HS-5 (cell line): ENCODE measurements at regions not wholly inside any gene's neighbourhood (a gene's known extent, or its start where the extent isn't known, plus 50 kb on each side); places are given as distances from the start of the nearest gene placed in this dataset.
A peak's percentile ranks its signal among the peaks of the same experiment; 100 is the strongest.

ENCODE experiments used
- DNase-seq: peaks from one replicate; pipeline ENCODE4 v3.0.0-alpha.2; 2012; ENCODE audit warnings: low read depth

DNA sequence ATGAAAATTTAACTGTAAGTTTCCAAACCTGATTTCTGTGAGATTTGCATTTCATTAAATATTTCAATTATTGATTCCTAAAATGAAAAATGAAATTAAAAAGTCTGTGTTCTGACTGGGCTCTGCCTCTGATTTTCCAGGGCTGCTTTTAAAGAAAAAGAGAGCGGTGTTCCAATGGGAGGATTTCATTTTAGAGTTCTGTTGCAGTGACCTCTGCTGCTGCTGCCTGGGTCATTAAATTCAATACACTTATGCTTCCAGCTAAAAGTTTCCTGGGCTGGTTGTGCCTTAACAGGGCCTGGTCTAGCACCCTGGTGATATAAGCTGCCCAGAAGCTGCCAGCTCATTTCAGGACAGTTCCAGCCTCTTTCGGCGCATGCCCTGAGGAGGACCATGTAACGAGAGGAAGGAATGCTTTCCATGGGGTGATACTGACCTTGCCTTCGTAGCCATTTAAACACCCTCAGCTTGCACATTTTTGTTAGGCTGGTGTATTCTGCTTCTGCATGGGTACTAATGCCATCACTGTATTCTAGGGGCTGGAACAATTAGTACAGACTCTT, 93.3 kb downstream of the TMEM174 start:
- no peak for DNase-seq

DNA sequence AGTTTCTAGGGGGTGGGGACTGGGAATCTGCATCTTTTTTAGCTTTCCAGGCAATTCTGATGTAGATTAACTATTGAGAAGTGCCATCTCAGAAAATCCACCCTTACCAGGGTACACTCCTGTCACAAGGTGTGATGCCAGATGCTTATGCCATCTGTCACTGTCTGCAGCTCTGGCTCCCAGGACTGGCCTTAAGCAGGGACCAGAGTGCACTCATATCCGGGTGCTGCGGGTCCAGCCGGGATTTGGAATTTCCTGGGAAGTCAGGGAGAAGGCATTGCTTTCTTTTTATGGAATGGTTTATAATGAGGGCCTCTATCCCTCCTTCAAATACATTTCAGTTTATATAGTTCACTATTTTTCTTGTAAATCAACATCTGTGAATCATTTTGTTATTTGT, 92.6 kb downstream of the TMEM174 start:
- DNase-seq, result no peak

DNA sequence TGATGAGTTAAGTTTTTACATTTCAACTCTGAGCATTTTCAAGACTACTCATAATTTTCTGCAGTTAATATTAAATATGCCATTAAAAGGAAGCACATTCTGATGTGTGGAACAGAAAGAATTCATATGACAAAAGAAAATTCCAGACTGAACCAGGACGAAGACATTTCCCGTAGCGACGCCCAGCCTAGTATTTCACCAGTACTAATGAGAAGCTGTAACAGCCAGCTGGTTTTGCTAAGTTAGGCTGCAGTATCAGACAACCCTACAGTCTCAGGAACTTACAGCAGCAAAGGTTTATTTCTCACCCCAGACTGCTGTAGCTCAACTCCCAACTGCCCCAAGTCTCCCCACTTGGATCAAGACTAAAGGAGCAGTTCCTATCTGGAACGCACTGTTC, 91.6 kb downstream of the TMEM174 start:
- no peak for DNase-seq

DNA sequence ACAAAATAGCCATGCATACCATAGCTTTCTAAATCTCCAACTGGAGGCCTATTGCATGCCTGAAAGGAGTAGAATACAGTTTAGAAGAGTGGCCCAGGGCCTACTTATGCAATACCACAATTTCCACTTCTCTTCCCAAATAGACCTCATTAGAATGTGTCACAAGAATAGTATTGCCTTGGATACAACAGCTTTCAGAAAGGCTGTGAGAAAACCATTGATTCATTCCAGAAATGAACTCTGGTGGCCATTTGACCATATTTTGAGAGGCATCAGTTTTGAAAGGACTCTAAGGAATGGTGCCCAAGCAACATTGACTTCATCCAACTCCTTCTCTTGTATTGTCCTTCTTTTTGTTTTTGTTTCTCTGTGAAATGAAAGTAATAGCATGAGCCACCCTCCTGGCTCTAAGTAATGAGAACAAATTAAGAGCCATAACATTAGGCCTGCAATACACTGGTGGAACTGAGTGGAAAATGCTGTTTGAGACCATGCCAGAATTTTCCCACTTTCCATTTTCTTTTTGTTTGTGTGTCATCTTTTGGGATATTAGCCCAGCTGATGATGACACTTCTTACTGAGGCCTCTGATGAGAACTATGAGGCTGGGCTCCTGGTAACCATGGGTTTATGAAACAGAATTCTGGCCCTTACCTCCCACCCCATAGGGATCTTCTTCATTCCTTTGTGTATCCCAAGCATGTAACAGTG, 90.2 kb downstream of the TMEM174 start:
- no peak for DNase-seq

DNA sequence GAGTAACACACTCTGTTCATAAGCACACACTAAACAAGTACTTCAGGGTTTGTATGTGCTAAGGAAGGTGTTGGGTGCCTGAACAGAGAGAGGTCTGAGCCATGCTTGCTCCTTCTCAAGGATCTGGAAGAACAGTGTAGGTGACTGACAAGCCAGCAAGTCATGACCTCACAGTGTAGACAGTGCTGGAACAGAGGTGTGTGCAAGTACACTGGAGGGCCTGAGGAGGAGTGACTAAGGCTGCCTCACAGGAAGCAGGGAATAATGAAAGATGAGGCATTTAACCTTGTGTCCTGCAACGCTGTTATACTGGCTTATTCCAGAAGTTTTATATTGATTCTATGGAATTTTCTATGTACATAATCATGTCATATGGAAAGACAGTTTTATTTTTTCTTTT, 83.9 kb downstream of the TMEM174 start:
- DNase-seq, result no peak

DNA sequence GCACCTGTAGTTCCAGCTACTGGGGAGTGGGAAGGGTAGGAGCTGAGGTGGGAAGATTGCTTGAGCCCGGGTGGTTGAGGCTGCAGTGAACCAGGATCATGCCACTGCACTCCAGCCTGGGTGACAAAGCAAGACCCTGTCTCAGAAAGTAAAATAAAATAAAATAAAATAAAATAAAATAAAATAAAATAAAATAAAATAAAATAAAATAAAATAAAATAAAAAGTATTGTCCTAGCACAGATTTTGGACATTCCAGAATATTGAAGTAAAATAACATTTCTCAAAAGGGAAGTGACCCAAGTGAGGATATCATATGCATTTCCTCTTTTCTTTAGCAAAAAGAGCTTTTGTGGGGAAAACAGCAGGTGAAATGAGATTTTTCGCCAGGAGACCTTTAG, 83.5 kb downstream of the TMEM174 start:
- no peak for DNase-seq

DNA sequence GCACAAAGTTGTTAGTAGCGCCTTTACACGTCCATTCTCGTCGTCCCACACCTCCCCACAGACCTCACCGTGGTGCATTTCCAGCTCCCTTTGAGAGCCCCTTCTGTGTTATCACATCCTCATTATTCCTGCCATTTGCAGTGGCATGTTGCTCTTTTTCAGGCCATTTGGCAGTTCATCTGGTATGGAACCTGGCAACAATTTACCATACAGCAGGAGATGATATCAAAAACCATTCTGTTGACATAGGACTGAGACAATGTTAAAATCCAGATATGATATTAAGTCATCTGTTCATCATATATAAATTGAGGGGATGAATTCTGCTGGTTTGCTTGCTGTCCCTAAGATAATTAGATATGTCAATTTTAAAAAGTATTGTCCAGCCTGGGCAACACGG, 83.0 kb downstream of the TMEM174 start:
- DNase-seq, result no peak

DNA sequence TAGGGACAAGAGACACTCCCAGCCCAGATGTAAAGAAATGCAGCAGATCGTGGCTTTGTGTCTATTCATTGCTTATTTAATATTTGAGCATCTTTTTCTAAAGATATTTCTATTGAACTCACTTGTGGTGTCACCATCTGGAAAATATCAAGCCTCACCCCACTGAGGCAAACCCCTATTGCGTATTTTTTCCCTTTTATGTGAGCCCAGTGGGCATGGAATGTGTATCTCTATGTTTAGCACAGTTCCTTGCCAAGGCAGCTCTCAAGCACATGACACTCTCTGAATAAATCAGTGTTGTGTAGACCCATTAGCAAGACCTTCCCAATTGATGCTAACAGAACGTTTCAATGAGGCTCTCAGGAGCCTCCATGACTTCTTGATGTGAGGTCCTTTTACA, 81.6 kb downstream of the TMEM174 start:
- DNase-seq, result no peak

DNA sequence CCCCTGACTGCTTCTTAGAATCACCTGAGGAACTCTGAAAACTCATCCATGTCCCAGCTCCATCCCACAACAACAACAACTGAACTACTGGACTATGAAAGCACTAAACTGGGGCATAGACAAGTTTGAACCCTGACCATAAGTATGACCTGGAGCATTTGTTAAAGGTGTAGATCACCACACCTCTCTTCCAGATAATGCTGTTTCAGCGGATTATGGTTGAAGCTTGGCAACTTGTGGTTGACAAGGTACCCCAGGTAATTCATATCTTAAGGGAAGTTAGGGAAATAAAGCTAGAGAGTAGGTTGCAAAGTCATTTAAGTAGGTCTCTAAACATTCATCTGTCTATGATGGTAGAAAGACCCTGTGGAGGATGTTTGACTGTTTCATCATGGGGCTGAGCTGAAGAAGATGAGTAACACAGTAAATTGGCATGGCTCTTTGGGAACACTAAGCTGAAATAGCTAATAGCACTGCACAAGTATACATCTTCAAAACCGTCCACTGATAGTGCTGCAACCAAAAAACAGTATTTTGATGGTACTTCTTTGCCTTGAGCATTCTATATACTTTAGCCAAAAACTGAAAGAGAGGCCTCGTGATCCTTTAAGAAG, 80.2 kb downstream of the TMEM174 start:
- no peak for DNase-seq

DNA sequence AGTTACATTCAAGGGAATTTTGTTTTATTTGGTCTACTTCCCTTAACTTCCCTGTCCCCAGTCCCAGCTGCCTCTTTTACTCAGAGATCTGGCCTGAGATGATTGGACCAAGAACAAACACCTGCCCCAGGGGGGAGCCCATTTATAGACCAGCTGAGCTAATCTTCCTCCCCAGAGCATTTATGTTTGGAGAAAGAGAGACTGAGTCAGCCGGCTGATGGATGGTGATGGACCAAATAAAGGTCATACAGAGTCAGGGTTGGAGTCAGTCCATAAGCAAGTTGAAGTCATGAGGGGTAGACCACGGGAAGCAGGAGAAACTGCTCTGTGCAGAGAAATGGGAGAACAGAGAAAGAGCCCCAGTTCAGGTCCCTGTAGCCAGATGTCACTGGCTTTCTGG, 77.7 kb downstream of the TMEM174 start:
- no peak for DNase-seq

DNA sequence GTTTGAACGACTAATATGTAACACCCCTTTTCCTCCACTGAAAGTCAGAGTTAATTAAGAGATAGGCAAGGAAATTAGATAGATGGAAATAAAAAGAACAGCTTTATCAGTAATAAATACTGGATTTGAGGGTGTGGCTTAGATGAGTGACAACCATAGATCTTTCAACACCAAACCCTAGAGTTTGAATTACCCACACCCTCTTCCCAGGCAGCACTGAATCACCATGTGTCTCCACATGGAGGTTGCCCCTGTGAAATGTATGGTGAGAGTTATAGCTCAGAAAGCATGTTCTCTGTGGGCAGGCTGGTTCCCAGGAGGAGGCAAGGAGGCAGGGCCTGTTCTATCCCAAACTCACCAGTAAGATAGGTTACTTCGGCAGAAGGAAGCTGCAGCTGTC, 69.7 kb downstream of the TMEM174 start:
- DNase-seq, result no peak

DNA sequence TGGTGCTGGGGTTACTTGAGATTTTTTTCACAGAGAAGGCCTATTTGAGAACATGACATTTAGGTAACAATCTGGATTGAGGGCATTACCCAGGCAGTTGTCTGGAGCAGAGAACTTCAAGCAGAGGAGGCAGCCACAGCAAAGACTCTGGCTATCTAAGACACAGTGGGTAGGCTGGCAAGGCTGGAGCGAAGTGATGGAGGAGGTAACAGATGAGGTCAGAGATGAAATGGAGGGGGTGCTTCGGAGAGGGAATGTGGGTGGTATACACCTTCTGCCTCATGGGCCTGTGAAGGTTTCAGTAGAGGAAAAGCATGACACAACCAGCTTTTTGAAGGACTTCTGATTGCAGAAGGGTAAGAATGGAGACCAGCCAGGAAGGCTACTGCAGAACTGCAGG, 65.9 kb downstream of the TMEM174 start:
- no peak for DNase-seq

DNA sequence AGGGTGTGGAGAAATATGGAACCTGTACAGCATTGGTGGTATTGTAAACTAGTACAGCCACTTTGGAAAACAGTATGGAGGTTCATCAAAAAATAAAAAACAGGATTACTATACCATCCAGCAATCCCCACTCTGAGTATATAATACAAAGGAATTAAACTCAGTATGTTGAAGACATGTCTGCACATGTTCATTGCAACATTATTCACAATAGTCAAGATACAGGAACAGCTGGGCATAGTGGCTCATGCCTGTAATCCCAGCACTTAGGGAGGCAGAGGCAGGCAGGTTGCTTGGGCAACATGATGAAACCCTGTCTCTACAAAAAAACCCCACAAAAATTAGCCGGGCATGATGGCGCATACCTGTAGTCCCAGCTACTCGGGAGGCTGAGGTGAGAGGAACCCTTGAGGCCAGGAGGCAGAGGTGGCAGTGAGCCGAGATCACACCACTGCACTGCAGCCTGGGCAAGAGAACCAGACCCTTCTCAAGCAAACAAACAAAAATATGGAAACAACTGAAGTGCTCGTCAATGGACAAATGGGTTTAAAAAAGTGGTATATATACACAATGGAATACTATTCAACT, 63.6 kb downstream of the TMEM174 start:
- no peak for DNase-seq

DNA sequence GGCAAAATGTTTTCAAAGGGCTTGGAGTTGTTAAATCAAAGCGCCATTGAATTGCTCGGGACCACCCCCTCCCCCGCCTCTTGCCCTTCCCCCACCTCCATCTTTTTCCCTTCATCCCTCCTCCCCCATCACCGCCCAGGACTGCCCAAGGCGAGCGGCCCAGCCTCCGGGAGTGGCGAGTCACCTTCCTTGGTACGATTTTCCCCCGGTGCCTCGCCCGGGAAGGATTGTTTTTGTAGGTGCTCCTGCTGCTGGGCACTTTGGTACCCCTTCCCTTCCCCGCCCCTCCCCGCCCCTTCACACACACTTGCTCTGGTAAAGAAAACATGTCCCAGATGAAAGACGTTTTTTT, 61.2 kb downstream of the TMEM174 start:
- DNase-seq, result no peak

DNA sequence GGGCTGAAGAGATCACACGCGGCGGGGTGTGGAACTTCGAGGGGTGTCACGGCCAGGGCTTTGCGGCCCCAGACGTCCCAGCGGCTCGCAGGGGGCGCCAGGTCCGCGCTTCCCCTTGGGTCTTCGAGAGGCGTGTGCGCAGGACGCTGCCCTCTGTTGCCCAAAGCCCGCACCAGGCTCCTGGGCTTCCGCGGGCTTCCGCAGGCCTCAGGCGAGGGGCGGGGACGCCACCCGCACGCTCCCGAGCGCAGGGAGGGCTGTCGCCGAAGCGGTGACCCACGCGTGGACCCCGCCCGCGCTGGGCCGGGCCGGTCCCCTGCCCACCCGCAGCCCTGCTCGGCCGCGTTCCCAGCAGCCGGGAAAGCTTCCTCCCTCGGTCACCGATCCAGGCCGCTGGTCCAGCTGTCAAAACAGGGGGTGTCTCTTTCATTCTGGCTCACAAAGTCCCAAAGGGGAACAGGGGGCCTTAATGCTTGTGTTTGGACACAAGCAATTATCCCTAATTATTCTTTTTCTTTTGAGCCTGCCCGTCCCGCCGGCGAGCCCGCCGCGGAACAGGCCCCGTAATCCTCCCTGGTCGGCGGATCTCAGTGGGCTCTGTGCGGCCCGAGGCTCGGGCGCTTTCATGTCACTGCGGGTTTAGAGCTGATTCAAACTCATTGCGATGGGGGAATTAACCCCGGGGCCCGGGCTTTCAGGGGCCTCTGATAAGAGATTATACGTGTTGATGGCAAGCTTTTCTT, 60.6 kb downstream of the TMEM174 start:
- DNase-seq, result no peak

DNA sequence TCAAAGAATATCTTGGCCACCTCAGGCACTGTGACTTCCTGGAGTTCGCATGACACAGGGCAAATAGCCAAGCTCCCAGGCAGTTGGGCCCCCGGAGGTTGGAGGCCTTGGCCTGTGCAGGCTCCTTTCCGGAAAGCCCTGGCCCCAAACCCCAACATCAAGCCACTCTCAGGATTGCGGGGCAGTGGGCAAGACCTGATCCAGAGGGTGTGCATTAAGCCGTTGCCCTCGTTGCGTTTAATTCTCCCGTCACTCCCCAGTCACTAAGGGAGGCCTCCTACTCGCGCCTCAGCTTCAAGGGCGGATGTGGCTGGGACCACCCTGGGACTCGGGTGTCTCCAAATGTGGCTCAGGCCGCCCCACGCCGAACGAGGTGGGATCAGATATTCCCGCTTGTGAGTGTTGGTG, 60.1 kb downstream of the TMEM174 start:
- no peak for DNase-seq

DNA sequence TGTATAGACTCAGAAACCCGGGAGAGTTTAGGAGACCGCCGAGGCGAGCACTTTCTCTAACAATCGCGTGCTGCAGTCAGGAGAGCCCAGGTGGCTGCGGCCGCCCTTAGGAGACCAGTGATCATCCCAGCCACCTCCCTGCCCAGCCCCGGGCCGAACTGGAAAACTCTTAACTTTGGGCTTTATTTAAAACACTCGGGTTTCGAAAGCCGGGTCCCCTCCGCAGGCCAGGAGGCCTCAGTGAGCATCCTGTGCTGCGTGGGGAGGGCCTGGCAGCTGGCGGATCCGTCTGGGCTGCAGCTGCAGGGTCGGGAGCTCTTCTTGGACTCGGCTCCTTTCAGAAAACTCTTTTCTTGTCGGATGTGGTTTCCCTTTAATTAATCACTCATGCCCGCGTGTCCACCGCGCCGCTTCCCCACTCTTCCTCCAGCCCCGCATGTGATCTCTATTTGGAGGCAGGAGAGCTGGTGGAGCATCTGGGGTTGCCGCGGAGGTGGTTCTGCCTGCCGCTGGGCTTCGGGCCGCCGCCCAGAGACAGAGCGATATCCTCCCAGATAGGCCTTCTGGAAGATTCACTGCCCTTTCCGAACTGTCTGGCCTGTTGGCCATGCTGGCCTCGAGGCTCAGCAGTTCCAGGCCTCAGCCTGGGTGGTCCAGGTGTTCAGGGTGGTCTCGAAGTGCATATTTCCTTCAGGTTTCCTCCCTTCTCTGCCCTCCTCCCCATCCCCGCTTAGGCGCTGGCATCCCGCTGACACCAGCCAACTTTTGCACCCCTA, 59.5 kb downstream of the TMEM174 start:
- DNase-seq, result no peak

DNA sequence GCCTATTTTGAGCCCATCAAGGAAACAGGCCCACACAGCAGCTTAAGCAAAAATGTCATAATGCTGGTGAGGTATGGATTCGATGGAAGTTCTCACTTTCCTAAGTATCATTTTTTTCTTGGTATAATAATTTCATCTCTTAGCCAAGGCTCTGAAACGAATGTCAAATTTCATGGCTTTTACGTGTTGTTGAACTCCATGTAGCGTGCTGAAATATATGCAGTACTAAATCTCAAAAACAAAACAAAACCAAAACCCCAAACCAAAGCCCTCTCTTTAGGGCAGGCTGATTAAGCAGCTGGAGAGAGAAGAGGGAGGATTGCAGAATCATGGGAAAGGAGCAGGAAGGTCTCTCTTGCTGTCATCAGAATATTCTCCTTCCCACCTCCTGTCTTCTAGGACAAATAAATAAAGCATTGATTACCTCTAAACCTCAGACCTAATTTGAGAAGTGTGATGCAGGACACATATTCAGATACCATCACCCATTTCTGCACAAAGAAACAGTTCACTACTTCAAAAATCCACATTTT, 58.3 kb downstream of the TMEM174 start:
- DNase-seq, result no peak

DNA sequence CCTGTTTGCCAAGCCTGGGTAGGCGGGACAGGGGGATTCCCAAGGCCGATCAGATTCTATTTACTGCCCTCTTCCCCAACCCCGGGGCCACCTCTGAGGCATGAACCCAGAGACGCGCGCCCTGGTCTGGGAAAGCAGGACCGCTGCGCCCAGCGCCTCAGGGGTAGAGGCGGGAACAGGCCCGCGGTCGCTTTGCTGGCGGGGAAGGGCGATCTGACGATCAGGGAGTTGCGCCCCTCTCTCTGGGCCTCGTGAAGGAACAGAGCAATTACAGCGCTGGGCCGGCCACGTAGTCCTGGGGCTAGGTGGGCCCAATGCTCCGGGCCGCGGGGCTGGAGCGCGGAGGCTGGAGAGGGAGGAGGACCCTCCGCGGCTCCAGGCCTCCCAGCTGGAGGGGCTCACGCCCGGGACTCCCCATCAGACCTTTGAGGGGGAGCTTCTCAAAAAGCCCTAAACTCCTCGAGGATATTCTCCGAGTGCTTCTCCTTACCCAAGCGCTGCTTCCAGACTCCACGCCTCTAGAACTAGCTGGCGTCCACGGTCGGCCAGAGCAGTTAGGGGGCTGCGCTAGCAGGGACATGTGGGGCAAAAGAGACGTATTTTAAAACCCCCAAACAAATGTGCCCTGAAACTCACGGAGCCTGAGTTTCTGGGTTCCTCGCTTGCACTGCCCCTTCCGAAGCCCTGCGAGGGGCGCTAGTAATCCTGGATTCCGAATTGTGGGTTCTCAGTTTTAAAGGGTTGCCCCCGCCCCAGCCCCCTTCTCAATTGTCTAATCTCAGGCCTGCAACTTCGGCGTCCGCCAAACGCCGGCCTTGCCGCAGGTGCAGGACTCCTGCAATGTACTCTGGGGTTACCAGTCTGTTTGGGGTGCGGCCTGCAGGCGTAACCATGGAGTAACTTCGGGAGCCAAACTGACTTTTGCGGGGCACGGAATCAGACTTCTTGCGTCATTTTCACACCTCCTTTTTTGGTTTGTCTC, 57.6 kb downstream of the TMEM174 start:
- no peak for DNase-seq

DNA sequence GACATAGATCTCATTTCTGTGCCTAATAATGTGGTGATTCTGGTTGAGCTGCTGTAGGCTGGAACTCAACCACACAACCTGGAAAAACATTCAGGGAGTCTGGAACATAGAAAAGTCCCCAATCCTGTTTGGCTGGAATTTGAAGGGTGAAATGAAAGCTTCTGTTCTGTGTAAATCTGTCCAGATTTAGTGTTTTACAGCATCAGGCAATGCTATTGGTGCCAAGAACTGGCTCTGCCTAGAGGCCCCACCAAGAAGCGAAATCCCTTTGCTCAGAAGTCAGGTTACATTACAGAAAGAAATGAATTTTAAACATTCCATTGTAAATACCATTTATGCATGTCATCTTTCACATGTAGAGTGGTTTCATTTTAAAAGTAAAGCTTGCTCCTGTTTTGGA, 56.3 kb downstream of the TMEM174 start:
- DNase-seq, result peak; percentile 33

DNA sequence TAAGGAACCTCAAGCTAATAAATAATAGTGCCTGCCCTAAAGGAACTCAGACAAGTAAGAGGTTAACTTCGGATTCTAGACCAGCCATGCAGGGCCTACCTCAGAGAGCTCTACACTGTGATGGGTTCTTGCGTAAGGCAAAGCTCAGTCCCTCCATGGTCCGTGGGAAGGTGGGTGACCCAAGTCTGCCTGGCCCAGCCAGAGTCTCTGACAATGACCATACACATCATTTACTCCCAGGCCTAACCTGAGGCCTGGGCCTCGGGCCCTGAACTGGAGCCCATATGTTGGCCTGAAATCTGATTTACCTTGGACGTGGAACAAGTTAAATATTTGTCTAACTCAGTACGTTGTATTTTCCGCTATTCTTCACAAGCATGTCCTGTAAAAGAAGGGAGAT, 55.1 kb downstream of the TMEM174 start:
- no peak for DNase-seq
